EL (cell line): ENCODE measurements at regions not wholly inside any gene's neighbourhood (a gene's known extent, or its start where the extent isn't known, plus 50 kb on each side); places are given as distances from the start of the nearest gene placed in this dataset.
"Not testable (repeated sequence)": the region's sequence is repeated elsewhere in the genome, so short reads cannot be mapped to it uniquely, and the experiment has no call there.

Source experiments
- DNase-seq: peaks from one replicate; pipeline ENCODE4 v3.0.0-alpha.2; 2016

DNA sequence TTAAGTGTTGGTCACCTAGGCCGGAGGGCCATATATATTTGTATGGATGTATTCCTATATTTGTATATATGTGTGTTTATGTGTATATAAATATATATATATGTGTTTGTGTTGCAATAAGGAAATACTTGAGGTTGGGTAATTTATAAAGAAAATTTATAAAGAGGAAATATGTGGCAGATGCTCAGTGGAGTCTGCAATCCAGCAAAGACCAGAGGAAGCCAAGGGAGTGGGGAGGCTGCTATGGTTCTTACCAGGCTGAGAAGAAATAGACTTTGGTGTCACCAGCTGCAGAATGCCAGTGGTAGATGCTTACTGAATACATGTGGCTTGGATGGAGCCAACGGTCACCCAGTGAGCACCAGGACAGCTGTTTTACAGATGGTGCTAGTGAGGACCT is 97.4 kb upstream of the ELOVL5 start:
- no peak for DNase-seq

DNA sequence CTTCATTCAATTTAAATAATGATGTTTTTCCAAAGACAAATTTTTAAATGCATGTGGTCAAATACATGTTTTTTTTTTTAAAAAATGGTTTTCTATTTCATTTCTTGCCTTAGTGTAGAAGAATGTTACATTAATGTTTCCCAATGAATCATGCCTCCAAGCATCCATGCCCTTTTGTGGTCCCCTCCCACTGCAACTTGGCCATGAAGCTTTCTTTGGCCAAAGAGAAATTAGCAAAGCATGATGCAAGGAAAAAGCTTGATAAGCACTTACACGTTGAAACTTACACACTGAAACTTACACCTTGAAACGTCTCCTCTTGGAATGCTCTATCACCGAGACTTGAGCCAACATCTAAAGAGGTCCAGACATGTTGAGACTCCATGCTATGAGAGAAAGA is 93.0 kb upstream of the ELOVL5 start:
- peak; percentile 58 for DNase-seq

DNA sequence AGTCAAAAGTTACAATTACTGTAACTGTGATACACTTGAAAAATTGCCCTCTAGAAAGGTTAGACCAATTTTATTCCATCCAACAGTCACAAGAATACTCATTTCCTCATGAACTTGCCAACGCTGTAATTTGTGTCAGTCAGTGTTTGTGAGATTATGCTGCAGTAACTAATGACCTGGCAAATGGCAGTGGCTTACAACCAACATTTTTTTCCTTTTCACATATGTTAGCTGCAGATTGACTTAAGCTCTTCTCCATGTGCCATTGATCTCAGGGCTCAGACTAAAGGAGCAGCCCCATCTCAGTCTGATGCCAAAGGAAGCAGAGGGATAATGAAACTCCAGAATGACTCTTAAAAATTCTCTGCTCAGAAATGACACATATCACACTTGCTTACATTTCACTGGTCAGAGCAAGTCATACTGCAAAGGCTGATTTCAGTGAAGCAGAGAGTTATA is 92.3 kb upstream of the ELOVL5 start:
- peak; percentile 22 for DNase-seq

DNA sequence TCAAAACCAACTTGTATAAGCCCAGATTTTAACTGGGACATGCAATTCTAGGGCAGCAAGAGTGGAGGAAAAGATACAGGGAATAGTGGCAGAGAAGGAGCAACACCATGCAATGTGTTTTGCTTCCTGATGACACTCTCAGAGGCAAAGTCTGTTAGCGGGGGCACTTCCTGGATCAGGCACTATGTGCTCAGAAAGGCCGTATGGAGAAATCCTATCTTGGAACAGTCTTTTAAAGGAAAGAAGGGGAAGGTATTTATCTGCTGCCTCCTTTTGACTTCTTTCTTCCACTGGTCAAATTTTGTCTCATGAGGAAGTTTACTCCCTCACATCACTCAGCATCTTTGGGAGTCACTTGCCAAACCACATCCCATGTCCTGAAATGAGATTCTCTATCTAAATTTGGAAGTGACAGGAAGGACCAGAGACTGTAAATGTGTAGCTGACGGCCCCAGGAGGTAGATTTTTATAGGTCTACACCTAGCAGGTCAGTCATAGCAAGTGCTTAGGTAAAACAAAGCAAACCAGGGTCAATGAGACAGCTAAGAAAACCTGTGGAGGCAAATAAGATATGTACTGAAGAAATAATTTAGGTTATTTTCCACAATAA is 91.7 kb upstream of the ELOVL5 start:
- DNase-seq, result no peak

DNA sequence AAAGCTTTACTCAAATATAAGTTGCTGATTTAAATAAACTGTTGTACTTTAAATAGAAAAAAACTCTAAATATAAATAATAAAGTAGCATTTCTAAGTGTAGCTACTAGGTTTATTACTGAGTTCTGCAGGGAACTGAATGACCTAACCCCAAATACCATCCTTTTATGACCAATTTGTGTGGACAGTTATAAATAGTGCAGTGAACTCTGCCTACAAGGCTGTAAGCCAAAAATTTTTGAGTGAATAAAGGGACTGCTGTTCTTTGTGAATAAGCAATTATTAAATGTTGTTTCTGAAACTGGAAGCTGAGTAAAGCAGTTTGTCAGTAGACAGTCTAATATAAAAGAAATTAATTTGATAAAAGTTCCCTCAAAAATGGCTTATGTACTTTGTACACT is 90.8 kb upstream of the ELOVL5 start:
- DNase-seq, result peak; percentile 46

DNA sequence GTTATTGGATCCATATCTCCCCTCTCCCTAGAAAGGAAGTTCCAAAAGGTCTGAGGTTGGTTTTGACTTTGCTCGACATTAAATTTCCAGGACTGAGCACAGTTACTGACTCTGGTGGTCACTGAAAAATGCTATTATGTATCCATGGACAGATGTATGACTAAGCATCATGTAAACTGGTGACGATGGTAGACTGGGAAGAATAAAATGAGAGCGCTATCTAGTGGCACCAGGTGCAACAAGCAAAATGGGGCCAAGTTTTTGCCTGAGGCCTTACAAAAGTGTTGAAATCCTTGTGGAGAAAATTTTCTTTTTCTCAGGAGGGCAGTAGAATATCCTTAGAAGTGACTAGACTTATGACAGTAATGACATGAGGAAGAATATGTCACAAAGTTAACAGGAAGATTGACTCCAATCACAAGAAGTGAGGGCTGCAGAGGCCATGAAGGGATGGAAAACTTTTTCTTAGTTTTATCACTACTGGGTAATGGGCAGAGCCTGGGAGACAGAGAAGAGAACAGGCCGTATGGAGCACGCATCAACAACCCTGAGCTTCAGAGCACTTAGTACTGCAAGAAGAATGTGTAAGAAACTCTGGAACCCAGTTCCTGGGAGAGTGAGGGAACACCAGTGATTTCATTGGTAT is 88.9 kb upstream of the ELOVL5 start:
- peak; percentile 82 for DNase-seq

DNA sequence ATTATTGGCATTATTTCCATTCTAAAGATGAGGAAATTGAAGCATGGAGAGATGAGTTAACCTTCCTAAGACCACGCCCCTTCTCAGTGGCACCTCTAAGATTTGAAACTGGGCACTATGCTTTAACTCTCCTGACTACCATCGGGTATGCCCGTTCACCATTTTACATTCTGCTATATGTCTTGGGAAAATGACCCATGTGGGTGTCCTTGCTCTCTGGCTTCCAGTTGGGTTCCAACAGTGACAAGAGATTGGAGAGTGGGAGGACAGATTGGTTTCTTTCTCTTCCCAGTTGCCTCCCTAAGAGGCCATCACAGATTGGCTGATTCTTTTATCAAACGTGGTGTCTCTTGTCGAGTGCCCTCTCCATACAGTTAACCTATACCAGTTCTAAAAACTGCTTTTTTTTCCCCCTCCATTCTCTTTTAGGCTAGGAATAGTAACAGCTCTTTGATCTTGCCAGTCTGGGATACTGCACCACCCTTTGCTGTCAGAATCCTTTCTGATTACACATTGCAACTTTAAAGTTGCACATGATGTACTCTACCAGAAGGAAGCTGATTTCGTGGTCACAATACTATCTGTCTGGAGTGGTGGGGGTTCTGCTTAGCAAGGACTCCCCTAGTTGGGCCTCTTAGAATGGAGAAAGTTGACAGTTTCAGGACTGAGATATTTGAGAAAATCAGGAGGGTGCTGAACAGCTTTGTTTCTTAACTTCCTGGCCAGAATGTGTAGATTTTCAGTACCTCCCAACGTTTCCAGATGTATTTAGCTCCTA is 88.0 kb upstream of the ELOVL5 start:
- DNase-seq, result peak; percentile 2

GRCh38 chr6:53433951-53434285 is 85.2 kb upstream of the ELOVL5 start:
- no peak for DNase-seq

DNA sequence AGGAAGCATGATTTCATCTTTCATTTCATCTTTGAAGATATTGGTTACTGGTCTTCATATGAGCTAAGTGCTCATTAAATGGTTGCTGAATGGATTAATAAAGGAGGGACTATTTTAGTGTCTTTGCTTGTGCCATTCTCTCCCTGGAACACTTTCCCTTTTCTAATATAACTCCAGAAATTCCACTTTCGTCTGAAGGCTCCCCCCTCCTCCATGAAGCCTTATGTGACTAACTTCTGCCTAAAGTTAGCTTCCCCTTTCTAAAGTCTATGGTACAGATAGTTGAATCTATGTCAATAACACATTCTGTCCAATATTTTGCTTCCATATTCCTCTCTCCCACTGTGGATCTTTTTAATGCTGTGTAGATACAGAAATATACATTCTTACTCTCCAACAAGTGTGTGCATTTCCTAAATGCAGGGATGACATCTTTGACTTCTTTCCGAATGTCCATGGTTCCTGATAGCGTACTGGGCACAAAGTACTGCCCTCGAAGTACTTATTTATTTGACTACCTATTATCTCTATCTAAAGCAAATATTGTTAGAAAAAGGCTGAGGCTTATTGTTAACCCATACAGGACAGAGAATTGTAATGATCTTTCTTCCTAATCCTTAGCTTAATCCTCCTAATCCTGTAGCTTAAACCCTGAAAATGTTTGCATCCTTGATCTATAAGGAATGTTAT is 84.7 kb upstream of the ELOVL5 start:
- DNase-seq, result no peak

GRCh38 chr6:53432318-53433161 is 83.8 kb upstream of the ELOVL5 start:
- DNase-seq, result peak; percentile 66

DNA sequence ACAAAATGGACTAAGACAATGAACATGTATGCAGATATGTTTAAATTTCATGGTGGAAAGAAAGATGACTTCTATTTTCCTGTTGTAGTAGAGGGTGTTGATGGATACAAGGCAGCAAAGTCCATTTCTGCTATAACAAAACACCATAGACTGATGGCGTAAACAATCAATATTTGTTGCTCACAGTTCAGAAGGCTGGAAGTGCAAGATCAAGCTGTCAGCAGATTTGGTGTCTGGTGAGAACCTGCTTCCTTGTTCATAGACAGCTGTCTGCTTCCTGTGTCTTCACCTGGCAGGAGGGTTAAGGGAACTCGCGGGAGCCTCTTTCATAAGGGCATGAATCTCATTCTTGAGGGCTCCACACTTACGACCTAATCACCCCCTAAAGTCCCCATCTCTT is 83.0 kb upstream of the ELOVL5 start:
- DNase-seq, result no peak

- no peak for DNase-seq
Observed at GRCh38 chr6:53429401-53429800, 80.7 kb upstream of the ELOVL5 start.

GRCh38 chr6:53428886-53429285 is 80.1 kb upstream of the ELOVL5 start:
- no peak for DNase-seq

DNA sequence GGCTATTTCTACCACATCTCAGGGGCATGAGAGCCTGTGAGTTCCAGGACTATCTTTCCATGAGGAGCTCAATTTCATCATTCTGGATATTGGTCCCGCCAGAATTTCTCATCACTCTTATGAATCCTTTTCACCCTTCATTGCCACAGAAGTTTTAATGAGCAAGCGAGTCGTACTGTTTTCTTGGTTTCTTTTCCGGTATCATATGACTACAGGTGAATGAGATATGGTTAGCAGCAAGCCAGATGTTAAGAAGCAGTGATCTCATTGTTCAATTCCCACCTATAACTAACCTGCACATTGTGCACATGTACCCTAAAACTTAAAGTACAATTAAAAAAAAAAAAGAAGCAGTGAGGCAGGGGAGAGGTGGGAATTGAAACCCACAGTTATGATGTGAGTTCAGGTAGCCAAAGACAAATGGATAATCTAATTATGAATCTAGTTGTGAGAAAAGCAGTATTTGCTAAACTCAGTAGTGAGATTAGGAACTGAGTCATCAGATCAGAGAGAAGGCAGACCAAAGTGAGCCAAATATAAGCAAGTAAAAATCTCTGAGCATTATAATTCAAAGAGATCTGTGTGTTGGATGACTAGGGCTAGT is 78.0 kb upstream of the ELOVL5 start:
- no peak for DNase-seq

GRCh38 chr6:53426117-53426516 is 77.4 kb upstream of the ELOVL5 start:
- DNase-seq, result no peak

GRCh38 chr6:53424976-53425718 is 76.4 kb upstream of the ELOVL5 start:
- DNase-seq, result no peak

GRCh38 chr6:53424300-53424699 is 75.5 kb upstream of the ELOVL5 start:
- DNase-seq, result no peak

DNA sequence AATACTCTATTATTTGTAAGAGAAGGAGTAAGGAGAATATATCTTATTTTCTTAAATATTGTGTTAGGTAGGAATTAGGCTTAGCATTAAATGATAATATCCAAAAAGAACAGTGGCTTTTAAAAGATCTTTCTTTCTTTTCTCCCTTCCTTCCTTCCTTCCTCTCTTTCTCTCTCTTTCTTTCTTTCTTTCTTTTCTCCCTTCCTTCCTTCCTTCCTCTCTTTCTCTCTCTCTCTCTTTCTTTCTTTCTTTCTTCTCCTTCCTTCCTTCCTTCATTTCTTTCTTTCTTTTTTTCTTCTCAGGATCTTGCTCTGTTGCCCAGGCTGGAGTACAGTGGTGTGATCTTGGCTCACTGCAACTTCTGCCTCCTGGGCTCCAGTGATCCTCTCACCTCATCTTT is 74.8 kb upstream of the ELOVL5 start:
- not testable (repeated sequence) for DNase-seq

DNA sequence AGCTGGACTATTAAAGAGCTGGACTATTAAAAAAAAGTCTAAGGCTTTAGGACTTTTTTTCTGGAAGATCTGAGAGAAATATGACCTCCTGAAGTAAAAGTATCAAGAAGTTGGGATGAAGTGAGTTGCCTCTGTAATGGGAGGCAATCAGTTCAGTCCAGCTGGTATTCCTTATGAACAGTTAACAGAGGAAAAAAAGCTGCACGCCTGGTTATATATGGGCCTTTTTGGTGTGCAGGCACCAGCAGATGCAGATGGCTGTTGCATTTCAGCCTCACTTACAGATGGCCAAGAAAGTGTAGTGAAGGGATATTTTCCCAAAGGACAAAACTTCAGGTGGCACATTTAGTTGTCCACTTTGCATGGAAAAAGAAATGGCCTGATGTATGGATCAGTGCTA is 70.3 kb upstream of the ELOVL5 start:
- no peak for DNase-seq

DNA sequence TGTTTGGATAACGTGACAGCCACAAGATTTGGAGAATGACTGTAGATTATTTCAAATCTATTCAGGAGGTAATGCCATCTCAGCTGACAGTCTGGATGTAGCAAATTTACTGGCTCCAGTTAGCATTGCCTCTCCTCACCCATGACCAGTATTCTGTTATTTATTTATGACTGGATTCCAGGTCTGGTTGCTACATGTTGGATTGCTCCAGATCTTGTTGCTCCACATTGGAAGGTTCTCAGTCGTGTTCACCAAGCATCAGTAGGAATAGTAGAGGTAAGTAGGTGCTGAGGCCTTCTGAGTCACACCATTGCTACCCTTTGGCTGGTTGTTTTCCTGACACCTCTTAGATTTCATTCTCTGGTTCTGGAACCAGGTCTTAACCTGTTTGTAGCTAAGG is 69.5 kb upstream of the ELOVL5 start:
- DNase-seq, result no peak

DNA sequence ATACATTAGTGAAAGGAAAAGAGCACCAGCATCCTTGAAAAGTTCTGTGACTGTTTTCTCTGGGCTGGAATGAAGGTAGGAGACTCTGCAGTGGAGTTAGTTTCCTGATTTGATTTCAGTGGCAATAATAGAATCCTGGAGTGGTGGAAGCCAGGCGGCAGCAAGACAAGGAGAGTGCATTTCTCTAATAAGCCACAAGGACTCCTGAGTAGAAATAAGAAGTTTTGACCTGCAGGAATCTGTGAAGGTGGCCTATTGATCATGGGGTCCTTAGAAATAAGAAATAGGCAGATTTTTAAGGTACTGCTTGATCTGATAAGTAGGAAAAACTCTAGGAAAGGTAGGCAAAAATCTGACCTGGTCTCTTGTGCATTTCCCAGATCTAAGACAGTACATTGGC is 68.4 kb upstream of the ELOVL5 start:
- DNase-seq, result no peak

DNA sequence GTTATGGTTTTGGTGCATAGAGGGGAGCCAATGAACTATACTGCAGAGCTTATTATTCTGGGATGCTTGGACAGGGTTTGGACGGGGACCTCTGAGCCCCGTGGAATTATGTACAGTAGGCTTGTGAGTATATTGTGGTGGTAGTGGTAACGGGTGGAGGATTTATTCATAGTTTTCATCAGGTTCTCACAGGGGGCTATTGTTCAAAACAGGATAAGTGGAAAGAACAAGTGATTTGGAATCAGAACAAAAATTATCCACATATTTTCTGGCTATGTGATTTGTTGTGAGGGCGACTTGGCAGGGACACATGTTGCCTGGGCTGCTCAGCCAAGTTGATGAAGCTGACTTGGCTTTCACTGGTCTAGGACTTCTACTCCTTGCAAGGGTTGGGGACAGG is 64.6 kb upstream of the ELOVL5 start:
- DNase-seq, result no peak
